HG02610 (cell line): ENCODE measurements at regions not wholly inside any gene's neighbourhood (a gene's known extent, or its start where the extent isn't known, plus 50 kb on each side); places are given as distances from the start of the nearest gene placed in this dataset.
"Not testable (repeated sequence)": the region's sequence is repeated elsewhere in the genome, so short reads cannot be mapped to it uniquely, and the experiment has no call there.

Source experiments
- ATAC-seq: cut with Tn5 transposase; IDR thresholded peaks from one replicate; pipeline ENCODE4 v1.9.1; 2021; ENCODE audit warnings: mild to moderate bottlenecking, moderate library complexity; ENCODE audit not compliant: unreplicated experiment

GRCh38 chr2:117170897-117171296 is 643.6 kb upstream of the DDX18 start:
- no peak for ATAC-seq

- ATAC-seq = no peak
Observed at GRCh38 chr2:117179405-117179804, 635.1 kb upstream of the DDX18 start.

- no peak for ATAC-seq
Observed at GRCh38 chr2:117190856-117191559, 623.5 kb upstream of the DDX18 start.

- no peak for ATAC-seq
Observed at GRCh38 chr2:117195381-117195780, 619.1 kb upstream of the DDX18 start.

- ATAC-seq = no peak
Observed at GRCh38 chr2:117199511-117199910, 615.0 kb upstream of the DDX18 start.

- ATAC-seq = no peak
Observed at GRCh38 chr2:117212562-117212961, 601.9 kb upstream of the DDX18 start.

GRCh38 chr2:117217145-117217544 is 597.3 kb upstream of the DDX18 start:
- no peak for ATAC-seq

- ATAC-seq = no peak
Observed at GRCh38 chr2:117222809-117223208, 591.7 kb upstream of the DDX18 start.

- no peak for ATAC-seq
Observed at GRCh38 chr2:117232305-117232704, 582.2 kb upstream of the DDX18 start.

- no peak for ATAC-seq
Observed at GRCh38 chr2:117257362-117257761, 557.1 kb upstream of the DDX18 start.

- ATAC-seq = no peak
Observed at GRCh38 chr2:117269574-117269973, 544.9 kb upstream of the DDX18 start.

- ATAC-seq = no peak
Observed at GRCh38 chr2:117271631-117272030, 542.9 kb upstream of the DDX18 start.

- ATAC-seq = no peak
Observed at GRCh38 chr2:117273009-117273671, 541.4 kb upstream of the DDX18 start.

GRCh38 chr2:117293012-117293411 is 521.5 kb upstream of the DDX18 start:
- ATAC-seq = no peak

GRCh38 chr2:117299451-117299850 is 515.0 kb upstream of the DDX18 start:
- ATAC-seq = no peak

GRCh38 chr2:117308861-117309770 is 505.4 kb upstream of the DDX18 start:
- no peak for ATAC-seq

GRCh38 chr2:117321816-117322215 is 492.7 kb upstream of the DDX18 start:
- ATAC-seq = no peak

GRCh38 chr2:117323331-117323730 is 491.2 kb upstream of the DDX18 start:
- no peak for ATAC-seq

GRCh38 chr2:117330641-117331040 is 483.9 kb upstream of the DDX18 start:
- no peak for ATAC-seq

- ATAC-seq = no peak
Observed at GRCh38 chr2:117335967-117336366, 478.5 kb upstream of the DDX18 start.

GRCh38 chr2:117336496-117336895 is 478.0 kb upstream of the DDX18 start:
- ATAC-seq = no peak

- ATAC-seq = not testable (repeated sequence)
Observed at GRCh38 chr2:117337981-117338380, 476.5 kb upstream of the DDX18 start.
